ENCODE measurements at regions not wholly inside any gene's neighbourhood (a gene's known extent, or its start where the extent isn't known, plus 50 kb on each side); places are given as distances from the start of the nearest gene placed in this dataset.

GRCh38 chr18:60847517-60847916 is 474.9 kb upstream of the MC4R start:
- POLR2A ChIA-PET, result no interaction called here
- intact Hi-C loops (cut with micrococcal nuclease; ENCODE audit: unreplicated experiment), result no loop called here
- Histone ChIP-seq H3K9me2 (ENCODE audit: insufficient read depth, low read length) (no peaks in the 10 kb centered on the region), H3K36me3 (ENCODE audit: insufficient read depth, low read length) (no peaks in the 10 kb centered on the region), H3K4me3 (ENCODE audit: low read depth, low read length, poor library complexity, severe bottlenecking) (no peak overlapping the region), H3K4me2 (ENCODE audit: low read length) (no peak overlapping the region), H3K79me2 (ENCODE audit: insufficient read depth, low read depth, low read length) (no peaks in the 10 kb centered on the region), H3K4me1 (ENCODE audit: insufficient read depth, low read length, poor library complexity, severe bottlenecking) (no peaks in the 10 kb centered on the region), H2AFZ (ENCODE audit: low read length) (no peak overlapping the region), H3K9me3 (ENCODE audit: low read length) (no peaks in the 10 kb centered on the region), H3K27ac (ENCODE audit: low read depth, low read length, poor library complexity, severe bottlenecking) (no peak overlapping the region), H4K20me1 (ENCODE audit: insufficient read depth, low read length) (no peaks in the 10 kb centered on the region)
- TF ChIP-seq, protein P1, sequence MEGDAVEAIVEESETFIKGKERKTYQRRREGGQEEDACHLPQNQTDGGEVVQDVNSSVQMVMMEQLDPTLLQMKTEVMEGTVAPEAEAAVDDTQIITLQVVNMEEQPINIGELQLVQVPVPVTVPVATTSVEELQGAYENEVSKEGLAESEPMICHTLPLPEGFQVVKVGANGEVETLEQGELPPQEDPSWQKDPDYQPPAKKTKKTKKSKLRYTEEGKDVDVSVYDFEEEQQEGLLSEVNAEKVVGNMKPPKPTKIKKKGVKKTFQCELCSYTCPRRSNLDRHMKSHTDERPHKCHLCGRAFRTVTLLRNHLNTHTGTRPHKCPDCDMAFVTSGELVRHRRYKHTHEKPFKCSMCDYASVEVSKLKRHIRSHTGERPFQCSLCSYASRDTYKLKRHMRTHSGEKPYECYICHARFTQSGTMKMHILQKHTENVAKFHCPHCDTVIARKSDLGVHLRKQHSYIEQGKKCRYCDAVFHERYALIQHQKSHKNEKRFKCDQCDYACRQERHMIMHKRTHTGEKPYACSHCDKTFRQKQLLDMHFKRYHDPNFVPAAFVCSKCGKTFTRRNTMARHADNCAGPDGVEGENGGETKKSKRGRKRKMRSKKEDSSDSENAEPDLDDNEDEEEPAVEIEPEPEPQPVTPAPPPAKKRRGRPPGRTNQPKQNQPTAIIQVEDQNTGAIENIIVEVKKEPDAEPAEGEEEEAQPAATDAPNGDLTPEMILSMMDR (conservative IDR thresholded peaks at IDR 0.05; ENCODE audit: low read length), result no peak
- TF ChIP-seq EZH2phosphoT487 (IDR thresholded peaks at IDR 0.05; ENCODE audit: borderline replicate concordance, low read depth, low read length), result no peak
- no TSS peak for BruUV-seq (replicated peaks)
- DNase-seq (ENCODE audit: low spot score), result no peak
- CTCF ChIA-PET (ENCODE audit: unreplicated experiment), result no interaction called here

GRCh38 chr18:60861575-60861974 is 471.7 kb upstream of the CDH20 start:
- Histone ChIP-seq H3K27ac (ENCODE audit: low read depth, low read length, poor library complexity, severe bottlenecking) (no peak overlapping the region), H3K4me2 (ENCODE audit: low read length) (no peak overlapping the region), H3K9me3 (ENCODE audit: low read length) (no peaks in the 10 kb centered on the region), H3K79me2 (ENCODE audit: insufficient read depth, low read depth, low read length) (no peaks in the 10 kb centered on the region), H3K4me3 (ENCODE audit: low read depth, low read length, poor library complexity, severe bottlenecking) (no peak overlapping the region), H3K36me3 (ENCODE audit: insufficient read depth, low read length) (no peaks in the 10 kb centered on the region), H3K9me2 (ENCODE audit: insufficient read depth, low read length) (no peaks in the 10 kb centered on the region), H3K4me1 (ENCODE audit: insufficient read depth, low read length, poor library complexity, severe bottlenecking) (no peaks in the 10 kb centered on the region), H4K20me1 (ENCODE audit: insufficient read depth, low read length) (no peaks in the 10 kb centered on the region), H2AFZ (ENCODE audit: low read length) (no peak overlapping the region)
- BruUV-seq (replicated peaks), result no TSS peak
- CTCF ChIA-PET (ENCODE audit: unreplicated experiment), result no interaction called here
- DNase-seq (ENCODE audit: low spot score), result no peak
- TF ChIP-seq EZH2phosphoT487 (IDR thresholded peaks at IDR 0.05; ENCODE audit: borderline replicate concordance, low read depth, low read length), result no peak
- TF ChIP-seq, protein P1 (conservative IDR thresholded peaks at IDR 0.05; ENCODE audit: low read length), result no peak
- POLR2A ChIA-PET, result no interaction called here
- intact Hi-C loops (cut with micrococcal nuclease; ENCODE audit: unreplicated experiment), result no loop called here

- Histone ChIP-seq H3K9me2 (ENCODE audit: insufficient read depth, low read length) (no peaks in the 10 kb centered on the region), H3K4me2 (ENCODE audit: low read length) (no peak overlapping the region), H3K27ac (ENCODE audit: low read depth, low read length, poor library complexity, severe bottlenecking) (no peak overlapping the region), H3K9me3 (ENCODE audit: low read length) (no peaks in the 10 kb centered on the region), H3K4me3 (ENCODE audit: low read depth, low read length, poor library complexity, severe bottlenecking) (no peak overlapping the region), H3K79me2 (ENCODE audit: insufficient read depth, low read depth, low read length) (no peaks in the 10 kb centered on the region), H2AFZ (ENCODE audit: low read length) (no peak overlapping the region), H3K4me1 (ENCODE audit: insufficient read depth, low read length, poor library complexity, severe bottlenecking) (no peaks in the 10 kb centered on the region), H3K36me3 (ENCODE audit: insufficient read depth, low read length) (no peaks in the 10 kb centered on the region), H4K20me1 (ENCODE audit: insufficient read depth, low read length) (no peaks in the 10 kb centered on the region)
- no peak for TF ChIP-seq EZH2phosphoT487 (IDR thresholded peaks at IDR 0.05; ENCODE audit: borderline replicate concordance, low read depth, low read length)
- TF ChIP-seq, protein P1 (conservative IDR thresholded peaks at IDR 0.05; ENCODE audit: low read length), result no peak
- POLR2A ChIA-PET, result interaction anchor here (0.7 kb wide), 2 partner anchors 493 to 715 kb away, joined by 3 read pairs; no protein-coding TSS in a partner anchor
- CTCF ChIA-PET (ENCODE audit: unreplicated experiment), result no interaction called here
- intact Hi-C loops (cut with micrococcal nuclease; ENCODE audit: unreplicated experiment), result no loop called here
- DNase-seq (ENCODE audit: low spot score), result no peak
- no TSS peak for BruUV-seq (replicated peaks)
These were observed 470.2 kb upstream of the CDH20 start for GRCh38 chr18:60862988-60863387.

Measured in OCI-LY7 (cell line).